Keratinocyte (primary cell): ENCODE measurements at regions not wholly inside any gene's neighbourhood (a gene's known extent, or its start where the extent isn't known, plus 50 kb on each side); places are given as distances from the start of the nearest gene placed in this dataset.

Experiments used
- DNase-seq: peaks from one replicate; pipeline ENCODE4 v3.0.0-alpha.2; 2011; ENCODE audit warnings: low read depth, missing footprints, low spot score
- FAIRE-seq: peaks from 2 replicates; lab custom pipeline; 2011; peaks lifted over from hg19 to GRCh38; lab: Jason Lieb, UNC
- H2AFZ ChIP-seq: 2 replicates; pipeline ENCODE4 v1.6.0; 2012; ENCODE audit warnings: low read length, control low read depth, inconsistent platforms; ENCODE audit not compliant: control insufficient read depth
- H3K27ac ChIP-seq: 2 replicates; pipeline ENCODE4 v1.5.1; 2011; ENCODE audit warnings: low read length; ENCODE audit not compliant: control insufficient read depth, insufficient read depth
- H3K27me3 ChIP-seq: 3 replicates; pipeline ENCODE4 v1.6.0; 2011; ENCODE audit warnings: low read length; ENCODE audit not compliant: control insufficient read depth, insufficient read depth; ENCODE audit errors: extremely low read depth
- H3K36me3 ChIP-seq, 2 experiments: 2 replicates in 1 of 2; 3 replicates in 1 of 2; pipeline ENCODE4 v1.5.1; 2011; ENCODE audit warnings: low read length in 2 of 2, mild to moderate bottlenecking in 1 of 2; ENCODE audit not compliant: control insufficient read depth in 2 of 2, insufficient read depth in 2 of 2; ENCODE audit errors: extremely low read depth in 1 of 2
- H3K4me1 ChIP-seq: 3 replicates; pipeline ENCODE4 v1.5.1; 2011; ENCODE audit warnings: low read length; ENCODE audit not compliant: control insufficient read depth, insufficient read depth; ENCODE audit errors: extremely low read depth
- H3K4me2 ChIP-seq: 3 replicates; pipeline ENCODE4 v1.6.0; 2011; ENCODE audit warnings: low read depth, low read length; ENCODE audit not compliant: control insufficient read depth, insufficient read depth; ENCODE audit errors: extremely low read depth
- H3K4me3 ChIP-seq, 3 experiments: fragments of 200-600 bp in 1 of 3; sonication (generic) in 1 of 3; 2 replicates in 2 of 3; 3 replicates in 1 of 3; pipeline ENCODE4 v1.5.1; 2011 to 2016; ENCODE audit warnings: low read length in 3 of 3, mild to moderate bottlenecking in 3 of 3, control low read depth in 2 of 3, inconsistent platforms in 1 of 3, low read depth in 1 of 3, mixed read lengths in 1 of 3, mixed run types in 1 of 3, moderate library complexity in 1 of 3; ENCODE audit not compliant: control insufficient read depth in 2 of 3, insufficient read depth in 2 of 3; ENCODE audit errors: extremely low read depth in 1 of 3
- H3K79me2 ChIP-seq: 2 replicates; pipeline ENCODE4 v1.6.0; 2012; ENCODE audit warnings: low read length; ENCODE audit not compliant: control insufficient read depth, insufficient read depth
- H3K9ac ChIP-seq: 3 replicates; pipeline ENCODE4 v1.6.0; 2011; ENCODE audit warnings: low read length; ENCODE audit not compliant: control insufficient read depth, insufficient read depth; ENCODE audit errors: extremely low read depth
- H3K9me1 ChIP-seq: 3 replicates; pipeline ENCODE4 v1.6.0; 2011; ENCODE audit warnings: low read length; ENCODE audit not compliant: control insufficient read depth, insufficient read depth; ENCODE audit errors: extremely low read depth
- H3K9me3 ChIP-seq: 2 replicates; pipeline ENCODE4 v1.5.1; 2012; ENCODE audit warnings: low read depth, low read length; ENCODE audit not compliant: control insufficient read depth
- H4K20me1 ChIP-seq: 3 replicates; pipeline ENCODE4 v1.6.0; 2011; ENCODE audit warnings: low read length; ENCODE audit not compliant: control insufficient read depth, insufficient read depth; ENCODE audit errors: extremely low read depth
- CTCF ChIP-seq, 3 experiments: IDR thresholded peaks in 1 of 3; conservative IDR thresholded peaks in 1 of 3; optimal IDR thresholded peaks in 1 of 3; 2 replicates in 2 of 3; 3 replicates in 1 of 3; pipeline versions ENCODE3 to v1.5.1; 2011; ENCODE audit warnings: low read length in 3 of 3, mild to moderate bottlenecking in 3 of 3, moderate library complexity in 2 of 3, control low read depth in 1 of 3, inconsistent platforms in 1 of 3; ENCODE audit not compliant: insufficient read depth in 2 of 3; ENCODE audit errors: extremely low read depth in 1 of 3
- EZH2 ChIP-seq: IDR thresholded peaks from one replicate; pipeline ENCODE4 v1.6.1; 2012; ENCODE audit warnings: inconsistent platforms, mild to moderate bottlenecking, low read length, moderate library complexity
- dilution Hi-C: fragments of 300-500 bp; cut with MboI; formaldehyde crosslinking; loops from one replicate; pipeline ENCODE4 v1.7.0; 2020; ENCODE audit warnings: low sequenced_read_pairs; ENCODE audit not compliant: extremely low pct_ligation_motif_present

- Histone ChIP-seq H3K9ac (no peak overlapping the region), H3K36me3 (no peaks in the 10 kb centered on the region), H3K9me1 (no peaks in the 10 kb centered on the region), H3K79me2 (no peaks in the 10 kb centered on the region), H3K4me2 (no peak overlapping the region), H3K4me3 (no peak overlapping the region), H2AFZ (no peak overlapping the region), H4K20me1 (no peaks in the 10 kb centered on the region), H3K27ac (no peak overlapping the region), H3K27me3 (no peaks in the 10 kb centered on the region), H3K4me1 (no peaks in the 10 kb centered on the region), H3K9me3 (no peaks in the 10 kb centered on the region)
- FAIRE-seq (no peak), DNase-seq (no peak)
- TF ChIP-seq EZH2 (no peak), CTCF (optimal IDR thresholded peaks at IDR 0.05 in 1 of 3, IDR thresholded peaks at IDR 0.05 in 1 of 3, conservative IDR thresholded peaks at IDR 0.05 in 1 of 3; ENCODE audit: extremely low read depth in 1 of 3, insufficient read depth in 2 of 3, low read length in 3 of 3) (no peak)
- dilution Hi-C loops: no loop called here
Observed at GRCh38 chr14:41087056-41087455, 519.6 kb upstream of the LRFN5 start.

GRCh38 chr14:41073544-41073943 lies 533.1 kb upstream of the LRFN5 start:
- Histone ChIP-seq H3K4me1 (no peaks in the 10 kb centered on the region), H3K9me1 (no peaks in the 10 kb centered on the region), H4K20me1 (no peaks in the 10 kb centered on the region), H3K9me3 (no peaks in the 10 kb centered on the region), H3K4me2 (no peak overlapping the region), H3K27me3 (no peaks in the 10 kb centered on the region), H3K4me3 (no peak overlapping the region), H3K9ac (no peak overlapping the region), H2AFZ (no peak overlapping the region), H3K27ac (no peak overlapping the region), H3K36me3 (no peaks in the 10 kb centered on the region), H3K79me2 (no peaks in the 10 kb centered on the region)
- dilution Hi-C loops: no loop called here
- TF ChIP-seq EZH2 (no peak), CTCF (optimal IDR thresholded peaks at IDR 0.05 in 1 of 3, IDR thresholded peaks at IDR 0.05 in 1 of 3, conservative IDR thresholded peaks at IDR 0.05 in 1 of 3; ENCODE audit: extremely low read depth in 1 of 3, insufficient read depth in 2 of 3, low read length in 3 of 3) (no peak)
- FAIRE-seq: no peak
- no peak for DNase-seq
